ENCODE measurements at regions not wholly inside any gene's neighbourhood (a gene's known extent, or its start where the extent isn't known, plus 50 kb on each side); places are given as distances from the start of the nearest gene placed in this dataset.

DNA sequence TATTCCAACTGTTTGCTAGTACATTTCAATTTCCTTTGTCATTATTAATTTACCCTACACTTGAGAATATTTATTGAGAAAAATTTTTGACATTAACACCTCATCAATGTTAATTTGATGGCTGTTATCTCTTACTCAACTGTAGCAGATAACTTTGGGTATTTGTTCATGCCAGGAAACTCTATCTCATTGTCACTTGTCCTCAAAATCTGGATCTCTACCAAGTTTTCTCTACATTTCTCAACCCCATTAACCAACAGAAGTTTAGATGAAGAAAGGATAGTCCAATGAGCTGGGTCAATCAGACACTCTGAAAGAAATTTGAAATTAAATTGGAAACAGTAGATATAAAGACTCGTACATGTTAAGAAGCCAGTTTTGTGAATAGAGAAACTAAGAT, 395.3 kb downstream of the TUSC1 start (continued):
- no peak for TF ChIP-seq NFIB (CRISPR knock-in tag; IDR thresholded peaks at IDR 0.05; ENCODE audit: borderline replicate concordance)
- TF ChIP-seq, protein P1, sequence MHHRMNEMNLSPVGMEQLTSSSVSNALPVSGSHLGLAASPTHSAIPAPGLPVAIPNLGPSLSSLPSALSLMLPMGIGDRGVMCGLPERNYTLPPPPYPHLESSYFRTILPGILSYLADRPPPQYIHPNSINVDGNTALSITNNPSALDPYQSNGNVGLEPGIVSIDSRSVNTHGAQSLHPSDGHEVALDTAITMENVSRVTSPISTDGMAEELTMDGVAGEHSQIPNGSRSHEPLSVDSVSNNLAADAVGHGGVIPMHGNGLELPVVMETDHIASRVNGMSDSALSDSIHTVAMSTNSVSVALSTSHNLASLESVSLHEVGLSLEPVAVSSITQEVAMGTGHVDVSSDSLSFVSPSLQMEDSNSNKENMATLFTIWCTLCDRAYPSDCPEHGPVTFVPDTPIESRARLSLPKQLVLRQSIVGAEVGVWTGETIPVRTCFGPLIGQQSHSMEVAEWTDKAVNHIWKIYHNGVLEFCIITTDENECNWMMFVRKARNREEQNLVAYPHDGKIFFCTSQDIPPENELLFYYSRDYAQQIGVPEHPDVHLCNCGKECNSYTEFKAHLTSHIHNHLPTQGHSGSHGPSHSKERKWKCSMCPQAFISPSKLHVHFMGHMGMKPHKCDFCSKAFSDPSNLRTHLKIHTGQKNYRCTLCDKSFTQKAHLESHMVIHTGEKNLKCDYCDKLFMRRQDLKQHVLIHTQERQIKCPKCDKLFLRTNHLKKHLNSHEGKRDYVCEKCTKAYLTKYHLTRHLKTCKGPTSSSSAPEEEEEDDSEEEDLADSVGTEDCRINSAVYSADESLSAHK (CRISPR knock-in tag; IDR thresholded peaks at IDR 0.05; ENCODE audit: borderline replicate concordance), result no peak
- no peak for TF ChIP-seq KDM6A (CRISPR knock-in tag; IDR thresholded peaks at IDR 0.05; ENCODE audit: low read depth)
- no peak for TF ChIP-seq CHCHD3 (CRISPR knock-in tag; IDR thresholded peaks at IDR 0.05)

GRCh38 chr9:25261445-25261844, 416.8 kb downstream of the TUSC1 start:
- H4K20me1 ChIP-seq (ENCODE audit: insufficient read depth, low read length), result no peaks in the 10 kb centered on the region
- H3K79me2 ChIP-seq (ENCODE audit: insufficient read depth, low read length), result no peaks in the 10 kb centered on the region
- no peak overlapping the region for H3K9ac ChIP-seq (ENCODE audit: insufficient read depth, low read depth, low read length)
- no peak overlapping the region for H3K27ac ChIP-seq (ENCODE audit: extremely low read length, insufficient read depth, low read length)
- intact Hi-C loops (cut with micrococcal nuclease; ENCODE audit: unreplicated experiment), result no loop called here
- no peak overlapping the region for H2AFZ ChIP-seq (ENCODE audit: low read length)
- H3K4me3 ChIP-seq (replicated peaks in 1 of 3; ENCODE audit: insufficient read depth in 1 of 3, low read depth in 2 of 3, low read length in 3 of 3), result no peak overlapping the region
- H3K9me3 ChIP-seq (ENCODE audit: low read length), result peaks cover 11% of the 10 kb centered on the region
- in situ Hi-C loops (cut with HindIII; ENCODE audit: extremely low pct_ligation_motif_present, low pct_unique_long_range_greater_than_20kb), result no loop called here
- H3K4me1 ChIP-seq (ENCODE audit: insufficient read depth, low read length), result no peaks in the 10 kb centered on the region
- FAIRE-seq, result no peak
- no peak for DNase-seq (ENCODE audit: low spot score)
- ChIA-PET CTCF (ENCODE audit: low intra/inter-chr PET ratio, low total read pairs) (no interaction called here), POLR2A (no interaction called here)
- no TSS peak for BruUV-seq (replicated peaks)
- no peak overlapping the region for H3K4me2 ChIP-seq (ENCODE audit: low read depth, low read length)
- H3K27me3 ChIP-seq (ENCODE audit: control insufficient read depth in 1 of 2, insufficient read depth in 2 of 2, low read length in 2 of 2), result no peaks in the 10 kb centered on the region
- H3K36me3 ChIP-seq (replicated peaks in 1 of 2; ENCODE audit: control insufficient read depth in 1 of 2, insufficient read depth in 2 of 2, low read length in 2 of 2), result no peaks in the 10 kb centered on the region
- WGBS (ENCODE audit: low lambda C conversion rate), result 16% methylated on average over 4 of the region's 4 CpGs
- no peak for ATAC-seq
- TF ChIP-seq RAD21 (CRISPR knock-in tag; IDR thresholded peaks at IDR 0.05) (no peak), KDM5A (IDR thresholded peaks at IDR 0.05; ENCODE audit: borderline replicate concordance, low read length) (no peak), TBX2 (CRISPR knock-in tag; IDR thresholded peaks at IDR 0.05; ENCODE audit: borderline replicate concordance) (no peak), NFE2 (CRISPR knock-in tag; IDR thresholded peaks at IDR 0.05) (no peak), PHB2 (IDR thresholded peaks at IDR 0.05; ENCODE audit: partially characterized antibody) (no peak), ZNF704 (CRISPR knock-in tag; IDR thresholded peaks at IDR 0.05; ENCODE audit: borderline replicate concordance) (no peak), ATRX (CRISPR knock-in tag; IDR thresholded peaks at IDR 0.05; ENCODE audit: borderline replicate concordance) (no peak), IKZF1 (IDR thresholded peaks at IDR 0.05) (no peak), ZNF253 (CRISPR knock-in tag; IDR thresholded peaks at IDR 0.05; ENCODE audit: borderline replicate concordance) (no peak), HHEX (CRISPR knock-in tag; IDR thresholded peaks at IDR 0.05) (no peak), ARID2 (CRISPR knock-in tag; IDR thresholded peaks at IDR 0.05; ENCODE audit: borderline replicate concordance) (no peak), RNF219 (CRISPR knock-in tag; IDR thresholded peaks at IDR 0.05) (no peak), ZNF235 (CRISPR knock-in tag; IDR thresholded peaks at IDR 0.05; ENCODE audit: borderline replicate concordance) (no peak), ZNF83 (CRISPR knock-in tag; IDR thresholded peaks at IDR 0.05; ENCODE audit: borderline replicate concordance) (no peak), YEATS4 (CRISPR knock-in tag; IDR thresholded peaks at IDR 0.05; ENCODE audit: borderline replicate concordance) (no peak)

All from HepG2 (cell line).